MCF 10A (cell line): ENCODE measurements at regions not wholly inside any gene's neighbourhood (a gene's known extent, or its start where the extent isn't known, plus 50 kb on each side); places are given as distances from the start of the nearest gene placed in this dataset.

Source experiments
- BruUV-seq: library from RNA; stranded (reverse); fragments of 400-500 nt; replicated peaks from 2 replicates; lab custom pipeline; 2021; lab: Mats Ljungman, UMichigan
- CTCF ChIA-PET: fragments of 300-600 bp; sonication (Branson Sonifier 250); formaldehyde crosslinking; extraction: SDS; loops from one replicate; lab custom pipeline; 2021; ENCODE audit warnings: antibody characterized with exemption, inconsistent platforms; lab: Yijun Ruan, JAX
- POLR2A ChIA-PET: fragments of 300-600, 350-650 bp; sonication (Branson Sonifier 250); formaldehyde crosslinking; extraction: SDS; loops from one replicate; lab custom pipeline; 2020; ENCODE audit warnings: antibody characterized with exemption, inconsistent platforms; lab: Yijun Ruan, JAX
- DNase-seq: peaks from one replicate; pipeline ENCODE4 v3.0.0-alpha.2; 2018; ENCODE audit not compliant: unreplicated experiment
- H3K27ac Mint-ChIP-seq: one replicate; pipeline ENCODE4 v1.8.0; 2022; ENCODE audit warnings: mild to moderate bottlenecking, low read depth, mixed read lengths; ENCODE audit not compliant: unreplicated experiment
- H3K27me3 Mint-ChIP-seq: one replicate; pipeline ENCODE4 v1.8.0; 2022; ENCODE audit warnings: mixed read lengths; ENCODE audit not compliant: insufficient read depth, unreplicated experiment
- H3K36me3 Mint-ChIP-seq: one replicate; pipeline ENCODE4 v1.8.0; 2022; ENCODE audit warnings: mild to moderate bottlenecking, moderate library complexity, mixed read lengths; ENCODE audit not compliant: insufficient read depth, unreplicated experiment
- H3K4me1 Mint-ChIP-seq: one replicate; pipeline ENCODE4 v1.8.0; 2022; ENCODE audit warnings: mixed read lengths; ENCODE audit not compliant: insufficient read depth, unreplicated experiment
- H3K4me3 Mint-ChIP-seq: one replicate; pipeline ENCODE4 v1.8.0; 2022; ENCODE audit warnings: mild to moderate bottlenecking, moderate library complexity, mixed read lengths; ENCODE audit not compliant: unreplicated experiment
- H3K9me3 Mint-ChIP-seq: one replicate; pipeline ENCODE4 v1.8.0; 2022; ENCODE audit warnings: mixed read lengths; ENCODE audit not compliant: unreplicated experiment
- CTCF ChIP-seq: fragments of 200-600 bp; IDR thresholded peaks from one replicate; pipeline ENCODE4 v1.8.0; 2022; ENCODE audit warnings: antibody characterized with exemption, mild to moderate bottlenecking; ENCODE audit not compliant: unreplicated experiment
- intact Hi-C: fragments of 100-400 bp; cut with micrococcal nuclease; formaldehyde crosslinking; loops from 2 replicates; pipeline ENCODE4 v1.14.1; 2022

- Mint-ChIP-seq H3K27ac (no peak overlapping the region), H3K4me1 (no peaks in the 10 kb centered on the region), H3K36me3 (no peaks in the 10 kb centered on the region), H3K27me3 (no peaks in the 10 kb centered on the region), H3K4me3 (no peak overlapping the region), H3K9me3 (no peaks in the 10 kb centered on the region)
- ChIA-PET CTCF (no interaction called here), POLR2A (no interaction called here)
- DNase-seq, result no peak
- no peak for TF ChIP-seq CTCF
- intact Hi-C loops, result no loop called here
- BruUV-seq, result no TSS peak
Observed at GRCh38 chr11:14584595-14584994, 59.0 kb upstream of the PDE3B start.

GRCh38 chr11:14585438-14585837, 58.2 kb upstream of the PDE3B start:
- ChIA-PET CTCF (no interaction called here), POLR2A (no interaction called here)
- no TSS peak for BruUV-seq
- H3K4me3 Mint-ChIP-seq, result no peak overlapping the region
- H3K4me1 Mint-ChIP-seq, result no peaks in the 10 kb centered on the region
- no peaks in the 10 kb centered on the region for H3K9me3 Mint-ChIP-seq
- H3K27ac Mint-ChIP-seq, result no peak overlapping the region
- no peaks in the 10 kb centered on the region for H3K36me3 Mint-ChIP-seq
- DNase-seq, result no peak
- no peak for TF ChIP-seq CTCF
- H3K27me3 Mint-ChIP-seq, result no peaks in the 10 kb centered on the region
- intact Hi-C loops, result no loop called here

GRCh38 chr11:14587258-14587657, 56.3 kb upstream of the PDE3B start:
- TF ChIP-seq CTCF, result no peak
- no peak overlapping the region for H3K27ac Mint-ChIP-seq
- no peak overlapping the region for H3K4me3 Mint-ChIP-seq
- ChIA-PET CTCF (no interaction called here), POLR2A (no interaction called here)
- H3K27me3 Mint-ChIP-seq, result no peaks in the 10 kb centered on the region
- no peak for DNase-seq
- no TSS peak for BruUV-seq
- H3K36me3 Mint-ChIP-seq, result no peaks in the 10 kb centered on the region
- intact Hi-C loops, result no loop called here
- no peaks in the 10 kb centered on the region for H3K9me3 Mint-ChIP-seq
- no peaks in the 10 kb centered on the region for H3K4me1 Mint-ChIP-seq

GRCh38 chr11:14588681-14589080, 54.9 kb upstream of the PDE3B start:
- intact Hi-C loops, result no loop called here
- no TSS peak for BruUV-seq
- Mint-ChIP-seq H3K4me1 (no peaks in the 10 kb centered on the region), H3K4me3 (no peak overlapping the region), H3K27ac (no peak overlapping the region), H3K27me3 (peaks cover 9% of the 10 kb centered on the region), H3K36me3 (no peaks in the 10 kb centered on the region), H3K9me3 (no peaks in the 10 kb centered on the region)
- CTCF ChIA-PET, result no interaction called here
- no peak for TF ChIP-seq CTCF
- no peak for DNase-seq
- POLR2A ChIA-PET, result no interaction called here
